ENCODE measurements at regions not wholly inside any gene's neighbourhood (a gene's known extent, or its start where the extent isn't known, plus 50 kb on each side); places are given as distances from the start of the nearest gene placed in this dataset.

DNA sequence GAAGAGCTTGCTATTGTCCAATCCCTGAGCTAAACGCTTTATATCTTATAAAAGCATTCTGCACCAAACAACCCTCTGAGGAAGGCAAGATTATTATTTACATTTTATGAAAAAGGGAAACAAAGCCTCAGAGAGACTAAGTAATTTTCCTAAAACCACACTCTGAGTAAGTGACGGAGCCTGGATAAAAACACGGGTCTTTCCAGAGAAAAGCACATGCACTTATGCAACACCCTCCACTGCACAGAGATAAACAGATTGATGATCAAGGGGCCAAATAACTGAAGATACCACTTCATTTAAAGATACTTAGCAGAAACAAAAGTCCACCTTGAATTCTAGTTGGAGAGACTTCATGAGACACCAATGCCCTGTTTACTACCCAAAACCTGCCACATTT is 214.7 kb upstream of the PDE10A start:
- Histone ChIP-seq H3K79me2 (ENCODE audit: insufficient read depth, low read length) (no peaks in the 10 kb centered on the region), H3K36me3 (replicated peaks in 1 of 2; ENCODE audit: control insufficient read depth in 1 of 2, insufficient read depth in 2 of 2, low read length in 2 of 2) (no peaks in the 10 kb centered on the region), H3K27ac (ENCODE audit: extremely low read length, insufficient read depth, low read length) (no peak overlapping the region), H3K4me2 (ENCODE audit: low read depth, low read length) (no peak overlapping the region), H4K20me1 (ENCODE audit: insufficient read depth, low read length) (no peaks in the 10 kb centered on the region), H3K4me3 (replicated peaks in 1 of 3; ENCODE audit: insufficient read depth in 1 of 3, low read depth in 2 of 3, low read length in 3 of 3) (no peak overlapping the region), H3K9me3 (ENCODE audit: low read length) (no peaks in the 10 kb centered on the region), H3K4me1 (ENCODE audit: insufficient read depth, low read length) (no peaks in the 10 kb centered on the region), H3K27me3 (ENCODE audit: control insufficient read depth in 1 of 2, insufficient read depth in 2 of 2, low read length in 2 of 2) (peaks cover 0 to 4% of the 10 kb centered on the region in 2 experiments; a peak in 2 of 5 replicates), H3K9ac (ENCODE audit: insufficient read depth, low read depth, low read length) (no peak overlapping the region), H2AFZ (ENCODE audit: low read length) (no peak overlapping the region)
- POLR2A ChIA-PET = no interaction called here
- ATAC-seq (no peak), DNase-seq (ENCODE audit: low spot score) (no peak), FAIRE-seq (no peak)
- no TSS peak for BruUV-seq (replicated peaks)
- intact Hi-C loops (cut with micrococcal nuclease; ENCODE audit: unreplicated experiment) = no loop called here
- TF ChIP-seq, protein P1, sequence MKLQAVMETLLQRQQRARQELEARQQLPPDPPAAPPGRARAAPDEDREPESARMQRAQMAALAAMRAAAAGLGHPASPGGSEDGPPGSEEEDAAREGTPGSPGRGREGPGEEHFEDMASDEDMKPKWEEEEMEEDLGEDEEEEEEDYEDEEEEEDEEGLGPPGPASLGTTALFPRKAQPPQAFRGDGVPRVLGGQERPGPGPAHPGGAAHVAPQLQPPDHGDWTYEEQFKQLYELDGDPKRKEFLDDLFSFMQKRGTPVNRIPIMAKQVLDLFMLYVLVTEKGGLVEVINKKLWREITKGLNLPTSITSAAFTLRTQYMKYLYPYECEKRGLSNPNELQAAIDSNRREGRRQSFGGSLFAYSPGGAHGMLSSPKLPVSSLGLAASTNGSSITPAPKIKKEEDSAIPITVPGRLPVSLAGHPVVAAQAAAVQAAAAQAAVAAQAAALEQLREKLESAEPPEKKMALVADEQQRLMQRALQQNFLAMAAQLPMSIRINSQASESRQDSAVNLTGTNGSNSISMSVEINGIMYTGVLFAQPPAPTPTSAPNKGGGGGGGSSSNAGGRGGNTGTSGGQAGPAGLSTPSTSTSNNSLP (IDR thresholded peaks at IDR 0.05; ENCODE audit: low read depth, low read length) = no peak
- TF ChIP-seq SMARCE1 (IDR thresholded peaks at IDR 0.05; ENCODE audit: borderline replicate concordance) (no peak), ZNF605 (CRISPR knock-in tag; IDR thresholded peaks at IDR 0.05) (no peak), ZNF180 (CRISPR knock-in tag; IDR thresholded peaks at IDR 0.05; ENCODE audit: borderline replicate concordance, low read depth) (no peak), ZNF607 (CRISPR knock-in tag; IDR thresholded peaks at IDR 0.05; ENCODE audit: borderline replicate concordance) (no peak)
- TF ChIP-seq, protein P2, sequence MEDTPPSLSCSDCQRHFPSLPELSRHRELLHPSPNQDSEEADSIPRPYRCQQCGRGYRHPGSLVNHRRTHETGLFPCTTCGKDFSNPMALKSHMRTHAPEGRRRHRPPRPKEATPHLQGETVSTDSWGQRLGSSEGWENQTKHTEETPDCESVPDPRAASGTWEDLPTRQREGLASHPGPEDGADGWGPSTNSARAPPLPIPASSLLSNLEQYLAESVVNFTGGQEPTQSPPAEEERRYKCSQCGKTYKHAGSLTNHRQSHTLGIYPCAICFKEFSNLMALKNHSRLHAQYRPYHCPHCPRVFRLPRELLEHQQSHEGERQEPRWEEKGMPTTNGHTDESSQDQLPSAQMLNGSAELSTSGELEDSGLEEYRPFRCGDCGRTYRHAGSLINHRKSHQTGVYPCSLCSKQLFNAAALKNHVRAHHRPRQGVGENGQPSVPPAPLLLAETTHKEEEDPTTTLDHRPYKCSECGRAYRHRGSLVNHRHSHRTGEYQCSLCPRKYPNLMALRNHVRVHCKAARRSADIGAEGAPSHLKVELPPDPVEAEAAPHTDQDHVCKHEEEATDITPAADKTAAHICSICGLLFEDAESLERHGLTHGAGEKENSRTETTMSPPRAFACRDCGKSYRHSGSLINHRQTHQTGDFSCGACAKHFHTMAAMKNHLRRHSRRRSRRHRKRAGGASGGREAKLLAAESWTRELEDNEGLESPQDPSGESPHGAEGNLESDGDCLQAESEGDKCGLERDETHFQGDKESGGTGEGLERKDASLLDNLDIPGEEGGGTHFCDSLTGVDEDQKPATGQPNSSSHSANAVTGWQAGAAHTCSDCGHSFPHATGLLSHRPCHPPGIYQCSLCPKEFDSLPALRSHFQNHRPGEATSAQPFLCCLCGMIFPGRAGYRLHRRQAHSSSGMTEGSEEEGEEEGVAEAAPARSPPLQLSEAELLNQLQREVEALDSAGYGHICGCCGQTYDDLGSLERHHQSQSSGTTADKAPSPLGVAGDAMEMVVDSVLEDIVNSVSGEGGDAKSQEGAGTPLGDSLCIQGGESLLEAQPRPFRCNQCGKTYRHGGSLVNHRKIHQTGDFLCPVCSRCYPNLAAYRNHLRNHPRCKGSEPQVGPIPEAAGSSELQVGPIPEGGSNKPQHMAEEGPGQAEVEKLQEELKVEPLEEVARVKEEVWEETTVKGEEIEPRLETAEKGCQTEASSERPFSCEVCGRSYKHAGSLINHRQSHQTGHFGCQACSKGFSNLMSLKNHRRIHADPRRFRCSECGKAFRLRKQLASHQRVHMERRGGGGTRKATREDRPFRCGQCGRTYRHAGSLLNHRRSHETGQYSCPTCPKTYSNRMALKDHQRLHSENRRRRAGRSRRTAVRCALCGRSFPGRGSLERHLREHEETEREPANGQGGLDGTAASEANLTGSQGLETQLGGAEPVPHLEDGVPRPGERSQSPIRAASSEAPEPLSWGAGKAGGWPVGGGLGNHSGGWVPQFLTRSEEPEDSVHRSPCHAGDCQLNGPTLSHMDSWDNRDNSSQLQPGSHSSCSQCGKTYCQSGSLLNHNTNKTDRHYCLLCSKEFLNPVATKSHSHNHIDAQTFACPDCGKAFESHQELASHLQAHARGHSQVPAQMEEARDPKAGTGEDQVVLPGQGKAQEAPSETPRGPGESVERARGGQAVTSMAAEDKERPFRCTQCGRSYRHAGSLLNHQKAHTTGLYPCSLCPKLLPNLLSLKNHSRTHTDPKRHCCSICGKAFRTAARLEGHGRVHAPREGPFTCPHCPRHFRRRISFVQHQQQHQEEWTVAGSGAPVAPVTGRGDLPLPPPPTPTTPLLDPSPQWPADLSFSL (CRISPR knock-in tag; IDR thresholded peaks at IDR 0.05) = no peak
- in situ Hi-C loops (cut with HindIII; ENCODE audit: extremely low pct_ligation_motif_present, low pct_unique_long_range_greater_than_20kb) = no loop called here
- CTCF ChIA-PET (ENCODE audit: low intra/inter-chr PET ratio, low total read pairs) = no interaction called here
- 24% methylated on average over 3 of the region's 3 CpGs for WGBS (ENCODE audit: low lambda C conversion rate)
